ENCODE measurements at regions not wholly inside any gene's neighbourhood (a gene's known extent, or its start where the extent isn't known, plus 50 kb on each side); places are given as distances from the start of the nearest gene placed in this dataset.

DNA sequence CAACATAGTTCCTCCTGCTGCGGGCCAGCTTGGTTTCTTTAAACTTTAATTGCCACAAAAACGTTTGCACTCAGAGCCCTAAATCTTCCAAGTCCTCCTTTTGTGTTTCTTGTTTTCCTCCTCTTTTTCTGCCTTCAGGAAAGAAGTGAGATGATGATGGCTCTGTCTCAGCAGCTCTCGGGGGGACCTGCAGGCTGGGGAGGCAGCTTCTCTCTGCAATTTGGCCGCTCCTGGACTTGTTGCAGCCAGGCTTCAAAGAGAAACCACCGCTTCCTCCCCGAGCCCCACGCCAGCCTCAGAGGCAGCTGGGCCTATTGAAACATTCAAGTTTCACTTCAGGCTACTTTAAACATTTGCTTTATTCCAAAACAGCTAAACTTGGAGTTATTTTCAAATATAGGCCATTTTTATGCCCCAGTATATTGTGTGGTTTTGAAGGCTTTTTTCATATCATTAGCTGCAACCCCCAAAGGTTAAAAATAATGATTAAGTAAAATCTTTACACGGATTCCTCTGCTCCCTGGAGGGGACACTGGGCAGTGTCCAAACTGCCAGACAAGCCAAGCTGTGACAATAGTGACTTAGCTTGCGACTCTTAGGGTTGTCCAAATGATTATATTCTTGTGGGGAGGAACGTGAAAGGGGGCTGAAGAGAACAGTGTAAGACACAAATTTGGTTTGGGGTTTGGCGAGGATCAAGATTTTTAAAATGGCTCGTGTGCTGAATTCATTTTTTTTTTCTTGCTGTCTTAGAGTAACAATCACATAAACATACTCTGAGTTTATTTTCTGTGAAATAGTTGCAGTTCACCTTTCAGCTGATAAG, 330.8 kb downstream of the DLEU7 start:
- Mint-ChIP-seq H3K4me1 (ENCODE audit: low read depth) (no peaks in the 10 kb centered on the region), H3K27me3 (ENCODE audit: low read depth) (no peaks in the 10 kb centered on the region), H3K9me3 (peaks cover 1% of the 10 kb centered on the region), H3K27ac (no peak overlapping the region), H3K36me3 (ENCODE audit: low read depth) (no peaks in the 10 kb centered on the region), H3K4me3 (no peak overlapping the region)
- CTCF ChIA-PET = interaction anchor here (0.6 to 1.0 kb wide), 4 partner anchors 36 to 293 kb away, joined by 3 to 4 read pairs (median 3); no protein-coding TSS in a partner anchor
- DNase-seq = peak; percentile 42
- intact Hi-C loops (cut with micrococcal nuclease) = no loop called here

DNA sequence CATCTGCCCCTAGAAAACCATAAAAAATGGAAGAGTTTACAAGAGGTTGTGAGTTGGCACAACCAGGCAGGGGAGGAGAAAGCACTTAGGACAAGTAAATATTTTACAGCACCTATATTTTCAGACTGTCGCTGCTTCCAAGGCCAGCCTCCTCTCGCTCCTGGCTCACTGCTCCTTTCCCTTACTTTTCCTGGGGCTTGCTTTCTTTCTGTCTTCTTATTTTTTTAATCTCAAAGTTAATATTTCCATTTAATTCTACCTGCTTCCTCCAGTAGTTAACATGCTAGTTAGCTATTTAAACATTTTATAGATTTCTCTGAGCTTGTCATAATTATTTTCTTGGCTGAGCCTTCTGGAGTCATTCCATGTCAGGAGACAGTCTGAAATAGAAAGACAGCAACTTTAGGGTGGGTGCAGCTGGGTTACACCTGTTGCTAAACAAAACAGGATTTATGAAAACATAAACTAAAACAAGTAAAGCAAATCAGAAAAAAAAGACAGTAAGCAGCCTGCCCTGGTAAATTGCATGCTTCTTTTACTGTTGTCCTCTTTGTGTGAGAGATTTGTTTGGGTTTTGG, 330.1 kb downstream of the DLEU7 start:
- Mint-ChIP-seq H3K4me1 (ENCODE audit: low read depth) (no peaks in the 10 kb centered on the region), H3K9me3 (peaks cover 1% of the 10 kb centered on the region), H3K27me3 (ENCODE audit: low read depth) (no peaks in the 10 kb centered on the region), H3K4me3 (no peak overlapping the region), H3K27ac (no peak overlapping the region), H3K36me3 (ENCODE audit: low read depth) (no peaks in the 10 kb centered on the region)
- CTCF ChIA-PET = interaction anchor here (0.7 kb wide), 2 partner anchors 36 to 287 kb away, joined by 3 read pairs; no protein-coding TSS in a partner anchor
- intact Hi-C loops (cut with micrococcal nuclease) = no loop called here
- no peak for DNase-seq

DNA sequence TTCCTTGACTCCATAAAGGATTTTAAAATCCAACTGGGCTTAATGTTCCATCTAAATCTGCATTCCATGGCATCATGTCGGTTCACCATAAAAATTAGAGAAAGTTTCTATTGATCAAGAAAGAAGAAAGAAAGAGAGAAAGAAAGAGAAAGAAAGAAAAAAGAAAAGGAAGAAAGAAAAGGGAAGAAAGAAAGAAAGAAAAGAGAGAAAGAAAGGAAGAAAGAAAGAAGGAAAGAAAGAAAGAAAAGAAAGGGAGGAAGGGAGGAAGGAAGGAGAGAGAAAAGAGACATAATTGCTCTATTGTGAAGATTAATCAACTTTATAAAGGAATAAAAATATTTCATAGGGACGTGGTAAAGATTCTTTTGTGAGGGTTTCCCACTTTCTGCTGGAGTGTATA, 329.2 kb downstream of the DLEU7 start:
- no peaks in the 10 kb centered on the region for H3K4me1 Mint-ChIP-seq (ENCODE audit: low read depth)
- no peaks in the 10 kb centered on the region for H3K27me3 Mint-ChIP-seq (ENCODE audit: low read depth)
- intact Hi-C loops (cut with micrococcal nuclease) = no loop called here
- no peak overlapping the region for H3K4me3 Mint-ChIP-seq
- no peak overlapping the region for H3K27ac Mint-ChIP-seq
- CTCF ChIA-PET = no interaction called here
- H3K9me3 Mint-ChIP-seq = peaks cover 1% of the 10 kb centered on the region
- no peaks in the 10 kb centered on the region for H3K36me3 Mint-ChIP-seq (ENCODE audit: low read depth)
- DNase-seq = no peak

GRCh38 chr13:50518131-50518530, 325.4 kb downstream of the DLEU7 start:
- DNase-seq = no peak
- Mint-ChIP-seq H3K4me3 (no peak overlapping the region), H3K27ac (no peak overlapping the region), H3K36me3 (ENCODE audit: low read depth) (no peaks in the 10 kb centered on the region), H3K9me3 (no peaks in the 10 kb centered on the region), H3K27me3 (ENCODE audit: low read depth) (peaks cover 6% of the 10 kb centered on the region), H3K4me1 (ENCODE audit: low read depth) (no peaks in the 10 kb centered on the region)
- CTCF ChIA-PET = no interaction called here
- intact Hi-C loops (cut with micrococcal nuclease) = no loop called here

DNA sequence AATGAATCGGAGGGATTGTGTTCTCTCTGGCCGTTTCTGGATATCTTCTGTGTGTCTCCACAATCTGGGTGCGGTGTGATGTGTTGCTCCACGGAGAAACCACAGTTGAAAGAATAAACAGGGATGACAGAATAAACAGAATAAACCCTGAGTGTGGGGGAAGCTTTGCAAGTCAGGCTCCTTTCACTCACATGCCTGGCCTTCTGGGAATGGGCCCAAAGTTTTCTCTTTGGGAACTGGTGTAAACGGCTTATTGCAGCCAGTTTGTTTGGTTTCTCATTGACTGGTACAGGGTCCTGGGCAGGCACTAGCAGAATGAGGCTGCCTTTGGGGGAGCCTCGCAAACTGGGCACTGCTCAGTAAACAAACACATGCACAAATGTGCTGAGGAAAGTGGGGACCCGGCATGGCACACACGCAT, 324.7 kb downstream of the DLEU7 start:
- intact Hi-C loops (cut with micrococcal nuclease) = no loop called here
- Mint-ChIP-seq H3K4me3 (no peak overlapping the region), H3K27ac (no peak overlapping the region), H3K27me3 (ENCODE audit: low read depth) (peaks cover 6% of the 10 kb centered on the region), H3K4me1 (ENCODE audit: low read depth) (no peaks in the 10 kb centered on the region), H3K36me3 (ENCODE audit: low read depth) (no peaks in the 10 kb centered on the region), H3K9me3 (no peaks in the 10 kb centered on the region)
- no peak for DNase-seq
- CTCF ChIA-PET = interaction anchor here (0.5 kb wide), 1 partner anchor 1073 kb away, joined by 3 read pairs; no protein-coding TSS in a partner anchor

GRCh38 chr13:50519866-50520265, 323.6 kb downstream of the DLEU7 start:
- no peak overlapping the region for H3K27ac Mint-ChIP-seq
- intact Hi-C loops (cut with micrococcal nuclease) = loop anchor here (10.0 kb wide), 1 partner anchor 345 kb away; no protein-coding TSS in a partner anchor
- H3K4me3 Mint-ChIP-seq = no peak overlapping the region
- H3K4me1 Mint-ChIP-seq (ENCODE audit: low read depth) = no peaks in the 10 kb centered on the region
- DNase-seq = no peak
- no peaks in the 10 kb centered on the region for H3K36me3 Mint-ChIP-seq (ENCODE audit: low read depth)
- H3K27me3 Mint-ChIP-seq (ENCODE audit: low read depth) = peaks cover 6% of the 10 kb centered on the region
- CTCF ChIA-PET = no interaction called here
- no peaks in the 10 kb centered on the region for H3K9me3 Mint-ChIP-seq

GRCh38 chr13:50521006-50521830, 322.3 kb downstream of the DLEU7 start:
- peaks cover 10% of the 10 kb centered on the region for H3K27me3 Mint-ChIP-seq (ENCODE audit: low read depth)
- no peaks in the 10 kb centered on the region for H3K36me3 Mint-ChIP-seq (ENCODE audit: low read depth)
- intact Hi-C loops (cut with micrococcal nuclease) = loop anchor here (10.0 kb wide), 1 partner anchor 346 kb away; no protein-coding TSS in a partner anchor
- no peaks in the 10 kb centered on the region for H3K9me3 Mint-ChIP-seq
- H3K4me1 Mint-ChIP-seq (ENCODE audit: low read depth) = no peaks in the 10 kb centered on the region
- no peak for DNase-seq
- CTCF ChIA-PET = no interaction called here
- no peak overlapping the region for H3K4me3 Mint-ChIP-seq
- H3K27ac Mint-ChIP-seq = no peak overlapping the region

- CTCF ChIA-PET = no interaction called here
- peaks cover 12% of the 10 kb centered on the region for H3K27me3 Mint-ChIP-seq (ENCODE audit: low read depth)
- intact Hi-C loops (cut with micrococcal nuclease) = loop anchor here (10.0 kb wide), 1 partner anchor 347 kb away; no protein-coding TSS in a partner anchor
- peaks cover 2% of the 10 kb centered on the region for H3K4me1 Mint-ChIP-seq (ENCODE audit: low read depth)
- H3K4me3 Mint-ChIP-seq = no peak overlapping the region
- no peaks in the 10 kb centered on the region for H3K36me3 Mint-ChIP-seq (ENCODE audit: low read depth)
- H3K27ac Mint-ChIP-seq = no peak overlapping the region
- DNase-seq = no peak
- H3K9me3 Mint-ChIP-seq = no peaks in the 10 kb centered on the region
Measured at GRCh38 chr13:50521831-50522149, 321.7 kb downstream of the DLEU7 start.

DNA sequence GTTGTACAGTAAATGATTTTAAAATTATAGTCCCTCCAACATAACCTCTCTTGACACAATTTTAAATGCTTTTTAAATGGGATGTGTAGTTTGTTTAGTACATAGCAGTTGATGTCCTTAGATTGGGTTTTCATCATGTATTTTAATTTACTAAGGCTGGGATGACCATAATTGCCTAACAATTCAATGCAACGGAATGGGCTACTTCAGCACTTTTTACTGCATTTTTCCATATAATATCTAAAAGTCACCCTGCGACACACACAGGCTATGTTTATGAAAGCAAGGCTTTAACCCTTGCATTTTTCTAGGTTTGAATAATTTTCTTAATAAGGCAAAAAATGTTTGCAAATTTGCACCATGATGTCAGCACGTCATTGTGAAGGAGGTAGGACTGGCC, 321.0 kb downstream of the DLEU7 start:
- H3K27ac Mint-ChIP-seq = no peak overlapping the region
- no peak overlapping the region for H3K4me3 Mint-ChIP-seq
- peaks cover 13% of the 10 kb centered on the region for H3K27me3 Mint-ChIP-seq (ENCODE audit: low read depth)
- intact Hi-C loops (cut with micrococcal nuclease) = loop anchor here (10.0 kb wide), 1 partner anchor 348 kb away; no protein-coding TSS in a partner anchor
- H3K4me1 Mint-ChIP-seq (ENCODE audit: low read depth) = peaks cover 4% of the 10 kb centered on the region
- CTCF ChIA-PET = no interaction called here
- DNase-seq = no peak
- no peaks in the 10 kb centered on the region for H3K9me3 Mint-ChIP-seq
- no peaks in the 10 kb centered on the region for H3K36me3 Mint-ChIP-seq (ENCODE audit: low read depth)

GRCh38 chr13:50523307-50523706, 320.2 kb downstream of the DLEU7 start:
- intact Hi-C loops (cut with micrococcal nuclease) = loop anchor here (10.0 kb wide), 1 partner anchor 349 kb away; no protein-coding TSS in a partner anchor
- no peak overlapping the region for H3K4me3 Mint-ChIP-seq
- no peaks in the 10 kb centered on the region for H3K36me3 Mint-ChIP-seq (ENCODE audit: low read depth)
- DNase-seq = no peak
- CTCF ChIA-PET = no interaction called here
- peaks cover 15% of the 10 kb centered on the region for H3K27me3 Mint-ChIP-seq (ENCODE audit: low read depth)
- no peaks in the 10 kb centered on the region for H3K9me3 Mint-ChIP-seq
- H3K4me1 Mint-ChIP-seq (ENCODE audit: low read depth) = peaks cover 8% of the 10 kb centered on the region
- no peak overlapping the region for H3K27ac Mint-ChIP-seq

DNA sequence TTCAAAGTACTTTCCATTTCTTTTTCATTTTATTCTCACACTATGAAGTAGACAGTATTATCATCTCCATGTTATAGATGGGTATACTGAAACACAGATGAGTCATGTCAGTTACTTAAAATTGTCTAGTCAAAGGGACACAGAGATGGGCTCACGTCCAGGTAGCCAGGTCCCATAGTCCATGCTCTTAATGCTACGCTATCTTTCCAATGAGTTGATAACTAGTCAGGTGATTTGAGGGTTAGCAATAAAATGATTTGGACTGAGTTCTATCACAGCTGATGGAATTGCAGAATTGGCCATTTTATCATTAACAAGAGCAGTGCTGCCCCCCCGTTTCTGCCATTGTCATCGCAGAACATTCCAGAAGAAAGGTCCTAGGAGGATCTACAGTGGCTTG, 318.9 kb downstream of the DLEU7 start:
- peaks cover 16% of the 10 kb centered on the region for H3K4me1 Mint-ChIP-seq (ENCODE audit: low read depth)
- H3K27me3 Mint-ChIP-seq (ENCODE audit: low read depth) = peaks cover 15% of the 10 kb centered on the region
- intact Hi-C loops (cut with micrococcal nuclease) = loop anchor here (10.0 kb wide), 1 partner anchor 350 kb away; no protein-coding TSS in a partner anchor
- no peaks in the 10 kb centered on the region for H3K9me3 Mint-ChIP-seq
- CTCF ChIA-PET = interaction anchor here (1.2 to 2.6 kb wide), 2 partner anchors 105 to 548 kb away, joined by 3 to 5 read pairs; no protein-coding TSS in a partner anchor
- H3K27ac Mint-ChIP-seq = no peak overlapping the region
- H3K4me3 Mint-ChIP-seq = no peak overlapping the region
- no peak for DNase-seq
- no peaks in the 10 kb centered on the region for H3K36me3 Mint-ChIP-seq (ENCODE audit: low read depth)

DNA sequence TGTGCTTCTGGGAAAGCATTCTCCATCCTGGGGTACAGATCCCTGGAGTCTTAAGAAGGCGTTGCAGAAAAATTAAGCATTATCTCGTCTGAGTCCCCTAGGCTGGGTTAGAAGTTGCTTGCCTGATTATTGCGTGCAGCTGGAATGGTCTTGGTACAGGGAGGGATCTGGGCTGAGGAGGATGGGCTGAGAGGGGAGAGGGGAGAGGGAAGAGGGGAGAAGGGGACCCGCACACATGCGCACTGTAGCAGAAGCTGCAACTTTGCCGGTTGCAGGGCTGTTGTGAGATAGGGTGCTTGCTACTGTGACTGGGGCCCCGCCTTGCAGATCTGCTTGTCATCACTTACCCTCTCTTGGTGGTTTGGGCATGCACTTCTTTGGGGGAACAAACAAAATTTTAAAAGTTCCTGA, 316.8 kb downstream of the DLEU7 start:
- no peaks in the 10 kb centered on the region for H3K9me3 Mint-ChIP-seq
- CTCF ChIA-PET = interaction anchor here (1.0 to 2.6 kb wide), 3 partner anchors 15 to 550 kb away, joined by 3 to 5 read pairs (median 3); no protein-coding TSS in a partner anchor
- no peak overlapping the region for H3K4me3 Mint-ChIP-seq

More for the DNA sequence above, 316.8 kb downstream of the DLEU7 start:
- intact Hi-C loops (cut with micrococcal nuclease) = loop anchor here (10.0 kb wide), 1 partner anchor 352 kb away; no protein-coding TSS in a partner anchor
- Mint-ChIP-seq H3K27ac (no peak overlapping the region), H3K4me1 (ENCODE audit: low read depth) (peaks cover 18% of the 10 kb centered on the region), H3K36me3 (ENCODE audit: low read depth) (no peaks in the 10 kb centered on the region), H3K27me3 (ENCODE audit: low read depth) (peaks cover 10% of the 10 kb centered on the region)
- no peak for DNase-seq
